Suprapubic skin (tissue), 4 donors: ENCODE measurements at regions not wholly inside any gene's neighbourhood (a gene's known extent, or its start where the extent isn't known, plus 50 kb on each side); places are given as distances from the start of the nearest gene placed in this dataset.

Source experiments
- EP300 ChIP-seq: sonication (generic); formaldehyde crosslinking; IDR thresholded peaks from one replicate; pipeline ENCODE4 v1.6.1; 2017; ENCODE audit warnings: antibody characterized with exemption
- POLR2A ChIP-seq, 2 donors: fragments of 450-650 bp; IDR thresholded peaks; one replicate each; pipeline ENCODE4 v1.6.1; 2017; ENCODE audit warnings: antibody characterized with exemption in 2 of 2, mild to moderate bottlenecking in 2 of 2, moderate library complexity in 2 of 2
- POLR2AphosphoS5 ChIP-seq, 3 donors: sonication (generic); formaldehyde crosslinking; IDR thresholded peaks; one replicate each; pipeline ENCODE4 v1.6.1; 2017; ENCODE audit warnings: antibody characterized with exemption in 3 of 3
- TF ChIP-seq, protein P1 (sequence below), 2 donors: fragments of 200-600 bp in 1 of 2; fragments of 450-650 bp in 1 of 2; sonication (generic) in 1 of 2; IDR thresholded peaks; one replicate each; pipeline ENCODE4 v1.5.1; 2016 to 2019; ENCODE audit warnings: antibody characterized with exemption in 2 of 2, mild to moderate bottlenecking in 1 of 2, moderate library complexity in 1 of 2

DNA sequence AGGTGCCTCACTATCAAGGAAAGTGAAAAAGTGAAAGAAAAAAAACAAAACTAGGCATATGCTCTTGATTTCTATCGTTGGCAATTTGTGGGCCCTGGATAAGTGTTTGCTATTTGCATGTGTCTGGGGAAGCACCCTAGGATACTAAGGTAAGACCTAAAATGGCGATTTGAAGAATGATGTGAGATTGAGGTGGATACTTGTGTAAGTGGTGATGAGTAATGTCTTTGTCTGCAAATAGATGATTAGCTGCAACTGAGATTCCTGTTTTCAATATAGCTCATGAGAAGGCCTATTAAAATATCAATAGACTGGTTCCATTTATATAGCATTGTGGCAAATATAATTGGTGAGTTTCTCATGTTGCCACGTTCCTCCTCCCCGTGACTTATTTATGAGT lies 261.7 kb downstream of the NEDD1 start:
- TF ChIP-seq POLR2A (IDR thresholded peaks at IDR 0.05): no peak
- TF ChIP-seq, protein P1, sequence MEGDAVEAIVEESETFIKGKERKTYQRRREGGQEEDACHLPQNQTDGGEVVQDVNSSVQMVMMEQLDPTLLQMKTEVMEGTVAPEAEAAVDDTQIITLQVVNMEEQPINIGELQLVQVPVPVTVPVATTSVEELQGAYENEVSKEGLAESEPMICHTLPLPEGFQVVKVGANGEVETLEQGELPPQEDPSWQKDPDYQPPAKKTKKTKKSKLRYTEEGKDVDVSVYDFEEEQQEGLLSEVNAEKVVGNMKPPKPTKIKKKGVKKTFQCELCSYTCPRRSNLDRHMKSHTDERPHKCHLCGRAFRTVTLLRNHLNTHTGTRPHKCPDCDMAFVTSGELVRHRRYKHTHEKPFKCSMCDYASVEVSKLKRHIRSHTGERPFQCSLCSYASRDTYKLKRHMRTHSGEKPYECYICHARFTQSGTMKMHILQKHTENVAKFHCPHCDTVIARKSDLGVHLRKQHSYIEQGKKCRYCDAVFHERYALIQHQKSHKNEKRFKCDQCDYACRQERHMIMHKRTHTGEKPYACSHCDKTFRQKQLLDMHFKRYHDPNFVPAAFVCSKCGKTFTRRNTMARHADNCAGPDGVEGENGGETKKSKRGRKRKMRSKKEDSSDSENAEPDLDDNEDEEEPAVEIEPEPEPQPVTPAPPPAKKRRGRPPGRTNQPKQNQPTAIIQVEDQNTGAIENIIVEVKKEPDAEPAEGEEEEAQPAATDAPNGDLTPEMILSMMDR (IDR thresholded peaks at IDR 0.05): no peak
- no peak for TF ChIP-seq POLR2AphosphoS5 (IDR thresholded peaks at IDR 0.05)
- TF ChIP-seq EP300: no peak
